Retinal pigment epithelial cell (primary cell): ENCODE measurements at regions not wholly inside any gene's neighbourhood (a gene's known extent, or its start where the extent isn't known, plus 50 kb on each side); places are given as distances from the start of the nearest gene placed in this dataset.
"Not testable (repeated sequence)": the region's sequence is repeated elsewhere in the genome, so short reads cannot be mapped to it uniquely, and the experiment has no call there.

ENCODE experiments used
- DNase-seq: peaks from one replicate; pipeline ENCODE4 v3.0.0-alpha.2; 2010; ENCODE audit warnings: low read depth
- H3K4me3 ChIP-seq: 2 replicates; pipeline ENCODE4 v1.5.1; 2011; ENCODE audit warnings: mild to moderate bottlenecking, low read length, control low read depth, moderate library complexity
- CTCF ChIP-seq: conservative IDR thresholded peaks from 2 replicates; pipeline ENCODE4 v1.5.1; 2011; ENCODE audit warnings: low read depth, low read length, control low read depth, inconsistent platforms

GRCh38 chr5:92041911-92042660 lies 659.0 kb upstream of the ARRDC3 start:
- no peak overlapping the region for H3K4me3 ChIP-seq
- DNase-seq: no peak
- no peak for TF ChIP-seq CTCF

- TF ChIP-seq CTCF: no peak
- no peak overlapping the region for H3K4me3 ChIP-seq
- DNase-seq: no peak
These were observed 658.1 kb upstream of the ARRDC3 start for GRCh38 chr5:92041206-92041605.

- DNase-seq: not testable (repeated sequence)
These were observed 646.7 kb upstream of the ARRDC3 start for GRCh38 chr5:92029792-92030191.

GRCh38 chr5:92023555-92023954 lies 640.4 kb upstream of the ARRDC3 start:
- no peak for DNase-seq
- no peak for TF ChIP-seq CTCF
- no peak overlapping the region for H3K4me3 ChIP-seq

More at GRCh38 chr5:92029792-92030191, 646.7 kb upstream of the ARRDC3 start:
- not testable (repeated sequence) for H3K4me3 ChIP-seq

GRCh38 chr5:92023141-92023471 lies 640.0 kb upstream of the ARRDC3 start:
- no peak for DNase-seq
- no peak for TF ChIP-seq CTCF
- no peak overlapping the region for H3K4me3 ChIP-seq

GRCh38 chr5:92022415-92023140 lies 639.5 kb upstream of the ARRDC3 start:
- H3K4me3 ChIP-seq: no peak overlapping the region
- DNase-seq: no peak
- TF ChIP-seq CTCF: no peak

GRCh38 chr5:92019376-92019990 lies 636.4 kb upstream of the ARRDC3 start:
- no peak for DNase-seq
- H3K4me3 ChIP-seq: no peak overlapping the region
- TF ChIP-seq CTCF: no peak
